Calu3 (cell line): ENCODE measurements at regions not wholly inside any gene's neighbourhood (a gene's known extent, or its start where the extent isn't known, plus 50 kb on each side); places are given as distances from the start of the nearest gene placed in this dataset.

Source experiments
- BruUV-seq: library from RNA; stranded (reverse); fragments of 400-500 nt; replicated peaks from 2 replicates; lab custom pipeline; 2021; lab: Mats Ljungman, UMichigan
- CTCF ChIA-PET: fragments of 300-600 bp; sonication (Branson Sonifier 250); formaldehyde crosslinking; loops from one replicate; lab custom pipeline; 2022; ENCODE audit warnings: antibody characterized with exemption; lab: Charles Lee
- DNase-seq: peaks from one replicate; pipeline ENCODE4 v3.0.0; 2022
- H3K27ac Mint-ChIP-seq: one replicate; pipeline ENCODE4 v1.8.0; 2022; ENCODE audit warnings: mixed read lengths; ENCODE audit not compliant: unreplicated experiment
- H3K27me3 Mint-ChIP-seq: one replicate; pipeline ENCODE4 v1.8.0; 2022; ENCODE audit warnings: mixed read lengths; ENCODE audit not compliant: unreplicated experiment
- H3K36me3 Mint-ChIP-seq: one replicate; pipeline ENCODE4 v1.8.0; 2022; ENCODE audit warnings: mild to moderate bottlenecking, moderate library complexity, mixed read lengths; ENCODE audit not compliant: insufficient read depth, unreplicated experiment
- H3K4me1 Mint-ChIP-seq: one replicate; pipeline ENCODE4 v1.8.0; 2022; ENCODE audit warnings: mild to moderate bottlenecking, low read depth, mixed read lengths; ENCODE audit not compliant: unreplicated experiment
- H3K4me3 Mint-ChIP-seq: one replicate; pipeline ENCODE4 v1.8.0; 2022; ENCODE audit warnings: mild to moderate bottlenecking, low read depth, moderate library complexity, mixed read lengths; ENCODE audit not compliant: unreplicated experiment
- H3K9me3 Mint-ChIP-seq: one replicate; pipeline ENCODE4 v1.8.0; 2022; ENCODE audit warnings: low read depth, mixed read lengths; ENCODE audit not compliant: unreplicated experiment
- intact Hi-C: fragments of 100-400 bp; cut with micrococcal nuclease; formaldehyde crosslinking; loops from one replicate; pipeline ENCODE4 v1.10.0; 2022; ENCODE audit not compliant: unreplicated experiment
- TF ChIP-seq, protein P1 (sequence below): fragments of 200-600 bp; IDR thresholded peaks from one replicate; pipeline ENCODE4 v1.8.0; 2022; ENCODE audit warnings: antibody characterized with exemption; ENCODE audit not compliant: unreplicated experiment

DNA sequence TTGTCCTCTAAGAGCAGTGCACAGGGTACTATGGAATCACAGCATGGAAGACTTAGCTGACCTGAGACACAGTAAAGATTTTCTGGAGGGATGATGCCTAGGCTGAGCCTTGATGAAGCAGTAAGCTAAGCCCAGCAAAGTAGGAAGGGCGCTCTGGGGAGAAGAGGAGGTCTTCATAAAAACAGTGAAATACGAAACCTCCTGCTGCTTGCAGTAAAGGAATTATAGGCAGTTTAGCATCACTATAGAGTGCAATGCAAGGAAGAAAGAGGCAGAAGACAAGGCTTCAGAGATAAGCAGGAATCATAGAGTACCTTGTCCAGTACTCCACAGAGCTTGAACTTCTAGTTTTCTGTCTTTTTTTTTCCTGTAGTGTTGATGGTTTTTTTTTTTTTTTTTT lies 555.7 kb upstream of the CADM1 start:
- H3K9me3 Mint-ChIP-seq = peaks cover 2% of the 10 kb centered on the region
- CTCF ChIA-PET = interaction anchor here (0.9 kb wide), 1 partner anchor 9 kb away, joined by 3 read pairs; no protein-coding TSS in a partner anchor
- TF ChIP-seq, protein P1, sequence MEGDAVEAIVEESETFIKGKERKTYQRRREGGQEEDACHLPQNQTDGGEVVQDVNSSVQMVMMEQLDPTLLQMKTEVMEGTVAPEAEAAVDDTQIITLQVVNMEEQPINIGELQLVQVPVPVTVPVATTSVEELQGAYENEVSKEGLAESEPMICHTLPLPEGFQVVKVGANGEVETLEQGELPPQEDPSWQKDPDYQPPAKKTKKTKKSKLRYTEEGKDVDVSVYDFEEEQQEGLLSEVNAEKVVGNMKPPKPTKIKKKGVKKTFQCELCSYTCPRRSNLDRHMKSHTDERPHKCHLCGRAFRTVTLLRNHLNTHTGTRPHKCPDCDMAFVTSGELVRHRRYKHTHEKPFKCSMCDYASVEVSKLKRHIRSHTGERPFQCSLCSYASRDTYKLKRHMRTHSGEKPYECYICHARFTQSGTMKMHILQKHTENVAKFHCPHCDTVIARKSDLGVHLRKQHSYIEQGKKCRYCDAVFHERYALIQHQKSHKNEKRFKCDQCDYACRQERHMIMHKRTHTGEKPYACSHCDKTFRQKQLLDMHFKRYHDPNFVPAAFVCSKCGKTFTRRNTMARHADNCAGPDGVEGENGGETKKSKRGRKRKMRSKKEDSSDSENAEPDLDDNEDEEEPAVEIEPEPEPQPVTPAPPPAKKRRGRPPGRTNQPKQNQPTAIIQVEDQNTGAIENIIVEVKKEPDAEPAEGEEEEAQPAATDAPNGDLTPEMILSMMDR = no peak

GRCh38 chr11:116057000-116057399 lies 552.8 kb upstream of the CADM1 start:
- CTCF ChIA-PET = no interaction called here
- no peak for DNase-seq
- Mint-ChIP-seq H3K27me3 (no peaks in the 10 kb centered on the region), H3K27ac (no peak overlapping the region), H3K4me1 (no peaks in the 10 kb centered on the region), H3K4me3 (no peak overlapping the region), H3K9me3 (peaks cover 2% of the 10 kb centered on the region), H3K36me3 (no peaks in the 10 kb centered on the region)
- TF ChIP-seq, protein P1 = no peak
- BruUV-seq = no TSS peak
- intact Hi-C loops = no loop called here

More for the DNA sequence above, 555.7 kb upstream of the CADM1 start:
- intact Hi-C loops = no loop called here
- Mint-ChIP-seq H3K27me3 (no peaks in the 10 kb centered on the region), H3K4me1 (no peaks in the 10 kb centered on the region), H3K36me3 (no peaks in the 10 kb centered on the region), H3K27ac (no peak overlapping the region), H3K4me3 (no peak overlapping the region)
- DNase-seq = no peak
- no TSS peak for BruUV-seq

- BruUV-seq = no TSS peak
- H3K36me3 Mint-ChIP-seq = no peaks in the 10 kb centered on the region
- H3K27ac Mint-ChIP-seq = no peak overlapping the region
- CTCF ChIA-PET = no interaction called here
- H3K27me3 Mint-ChIP-seq = no peaks in the 10 kb centered on the region
- DNase-seq = no peak
- no peaks in the 10 kb centered on the region for H3K4me1 Mint-ChIP-seq
- TF ChIP-seq, protein P1 = no peak
- H3K9me3 Mint-ChIP-seq = peaks cover 2% of the 10 kb centered on the region
- intact Hi-C loops = no loop called here
- no peak overlapping the region for H3K4me3 Mint-ChIP-seq
Measured at GRCh38 chr11:116055064-116055463, 550.8 kb upstream of the CADM1 start.

DNA sequence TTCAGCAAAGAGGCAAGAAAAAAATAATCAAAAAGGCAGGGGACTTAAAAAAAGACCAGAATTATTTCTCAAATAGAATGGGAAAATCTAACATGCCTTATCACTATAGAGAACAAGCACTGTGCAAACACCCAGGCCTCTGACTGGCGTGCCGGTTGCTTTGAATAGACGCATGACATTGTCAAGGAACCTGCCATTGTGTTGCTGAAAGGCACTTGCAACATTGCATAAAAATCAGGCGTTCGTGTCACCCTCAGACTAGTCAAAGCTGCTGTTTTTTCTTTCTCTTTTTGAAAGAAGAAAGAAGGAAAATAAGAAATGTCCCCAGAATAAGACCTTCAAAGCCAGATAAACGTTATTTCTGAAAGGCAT lies 549.3 kb upstream of the CADM1 start:
- CTCF ChIA-PET = no interaction called here
- no peak overlapping the region for H3K4me3 Mint-ChIP-seq
- no peak for DNase-seq
- TF ChIP-seq, protein P1 = no peak
- H3K27me3 Mint-ChIP-seq = no peaks in the 10 kb centered on the region
- no peaks in the 10 kb centered on the region for H3K4me1 Mint-ChIP-seq
- intact Hi-C loops = no loop called here
- H3K27ac Mint-ChIP-seq = no peak overlapping the region
- peaks cover 2% of the 10 kb centered on the region for H3K9me3 Mint-ChIP-seq
- no peaks in the 10 kb centered on the region for H3K36me3 Mint-ChIP-seq
- no TSS peak for BruUV-seq
